ENCODE measurements at regions not wholly inside any gene's neighbourhood (a gene's known extent, or its start where the extent isn't known, plus 50 kb on each side); places are given as distances from the start of the nearest gene placed in this dataset.

- TF ChIP-seq CTCF (IDR thresholded peaks at IDR 0.05) (no peak), POLR2A (IDR thresholded peaks at IDR 0.05) (no peak)
Measured at GRCh38 chr13:59024434-59024833, 1139.3 kb downstream of the DIAPH3 start.
